ENCODE measurements at regions not wholly inside any gene's neighbourhood (a gene's known extent, or its start where the extent isn't known, plus 50 kb on each side); places are given as distances from the start of the nearest gene placed in this dataset.

DNA sequence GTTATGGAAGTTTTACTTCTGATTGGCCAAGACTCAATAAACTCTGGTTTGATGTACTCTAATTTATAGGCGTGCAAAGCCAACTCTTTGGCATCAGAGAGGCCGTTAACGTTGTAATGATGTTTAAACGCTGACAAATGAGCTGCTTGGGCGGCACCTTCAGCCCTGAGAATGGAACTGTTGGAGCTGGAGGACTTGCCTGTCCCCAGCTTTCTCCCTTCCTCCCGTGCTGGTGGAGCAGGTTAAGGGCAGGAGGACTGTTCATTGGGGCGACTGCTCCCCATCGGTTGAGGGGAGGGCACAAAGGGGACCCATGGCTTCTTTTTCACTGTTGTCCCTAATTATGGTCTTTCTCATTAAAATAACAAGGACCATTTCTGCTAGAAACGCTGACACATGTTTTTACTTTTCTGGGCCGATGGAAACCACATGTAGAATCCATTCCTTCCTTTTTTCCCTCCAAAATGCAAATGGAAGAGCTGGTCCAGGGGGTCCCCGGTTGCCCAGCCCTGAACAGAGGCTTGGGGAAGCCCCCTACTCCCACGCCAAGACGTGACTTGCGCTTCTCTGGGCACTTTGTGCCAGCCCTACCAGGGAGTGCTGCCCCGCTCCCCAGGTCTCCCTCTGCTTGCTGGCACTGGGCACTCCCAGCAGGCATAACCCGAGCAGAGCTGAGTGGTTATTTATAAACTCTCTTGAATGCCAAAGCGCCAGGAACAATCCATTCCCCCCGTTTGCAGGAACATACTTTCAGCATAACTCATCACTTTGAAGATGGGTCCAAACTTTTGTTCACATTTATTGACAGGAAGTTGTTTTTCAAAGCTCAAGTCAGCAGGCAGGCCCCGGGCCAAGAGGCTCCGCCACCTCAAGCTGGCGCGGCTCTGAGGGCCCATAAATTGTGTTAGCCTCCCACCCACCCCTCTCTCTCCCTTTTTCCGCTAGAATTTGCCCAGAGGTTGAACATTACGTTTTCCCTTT is 170.1 kb downstream of the ASB1 start:
- peak; percentile 15 to 36 for TF ChIP-seq POLR2A (IDR thresholded peaks at IDR 0.05)
- TF ChIP-seq, protein P1, sequence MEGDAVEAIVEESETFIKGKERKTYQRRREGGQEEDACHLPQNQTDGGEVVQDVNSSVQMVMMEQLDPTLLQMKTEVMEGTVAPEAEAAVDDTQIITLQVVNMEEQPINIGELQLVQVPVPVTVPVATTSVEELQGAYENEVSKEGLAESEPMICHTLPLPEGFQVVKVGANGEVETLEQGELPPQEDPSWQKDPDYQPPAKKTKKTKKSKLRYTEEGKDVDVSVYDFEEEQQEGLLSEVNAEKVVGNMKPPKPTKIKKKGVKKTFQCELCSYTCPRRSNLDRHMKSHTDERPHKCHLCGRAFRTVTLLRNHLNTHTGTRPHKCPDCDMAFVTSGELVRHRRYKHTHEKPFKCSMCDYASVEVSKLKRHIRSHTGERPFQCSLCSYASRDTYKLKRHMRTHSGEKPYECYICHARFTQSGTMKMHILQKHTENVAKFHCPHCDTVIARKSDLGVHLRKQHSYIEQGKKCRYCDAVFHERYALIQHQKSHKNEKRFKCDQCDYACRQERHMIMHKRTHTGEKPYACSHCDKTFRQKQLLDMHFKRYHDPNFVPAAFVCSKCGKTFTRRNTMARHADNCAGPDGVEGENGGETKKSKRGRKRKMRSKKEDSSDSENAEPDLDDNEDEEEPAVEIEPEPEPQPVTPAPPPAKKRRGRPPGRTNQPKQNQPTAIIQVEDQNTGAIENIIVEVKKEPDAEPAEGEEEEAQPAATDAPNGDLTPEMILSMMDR (IDR thresholded peaks at IDR 0.05), result no peak

Data from uterus (tissue), 2 donors.